Coronary artery (tissue), 2 donors: ENCODE measurements at regions not wholly inside any gene's neighbourhood (a gene's known extent, or its start where the extent isn't known, plus 50 kb on each side); places are given as distances from the start of the nearest gene placed in this dataset.

Source experiments
- DNase-seq: peaks from one replicate; pipeline ENCODE4 v3.0.0-alpha.2; 2017; ENCODE audit warnings: low spot score
- H3K27ac ChIP-seq, 2 donors: fragments of 200-600 bp; sonication (generic); one replicate each; pipeline ENCODE4 v1.5.1; 2016 to 2019
- H3K4me3 ChIP-seq: fragments of 200-600 bp; sonication (generic); 2 replicates; pipeline ENCODE4 v1.5.1; 2016; ENCODE audit warnings: mild to moderate bottlenecking, moderate library complexity
- CTCF ChIP-seq: fragments of 200-600 bp; sonication (generic); IDR thresholded peaks from one replicate; pipeline ENCODE4 v1.5.1; 2019; ENCODE audit warnings: antibody characterized with exemption

DNA sequence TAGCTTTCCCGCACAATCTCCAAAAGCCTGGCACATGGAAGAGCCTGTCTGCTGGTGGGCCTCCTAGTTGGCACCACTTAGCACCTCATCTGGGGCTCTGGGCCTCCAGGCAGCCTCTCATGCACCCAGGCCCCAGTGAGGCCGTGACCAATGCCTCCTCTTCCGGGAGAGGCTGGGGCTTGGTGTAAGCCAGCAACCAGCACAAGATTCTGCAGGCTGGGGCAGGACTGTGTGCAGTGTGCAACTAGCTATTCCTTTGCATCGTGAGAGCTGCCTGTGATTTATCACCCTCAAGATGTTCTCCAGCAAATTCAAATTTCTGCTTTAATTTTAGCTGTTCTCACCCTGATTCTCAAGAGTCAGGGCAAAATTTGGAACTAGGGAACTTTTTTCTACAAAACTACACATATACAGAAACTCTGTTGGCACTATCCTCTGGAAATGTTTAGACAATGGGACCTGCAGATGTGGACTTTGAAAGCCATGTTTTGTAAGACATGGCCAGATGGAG is 603.7 kb upstream of the MKI67 start:
- DNase-seq, result peak; percentile 26
- no peak for TF ChIP-seq CTCF
- Histone ChIP-seq H3K27ac (no peak overlapping the region), H3K4me3 (no peak overlapping the region)

DNA sequence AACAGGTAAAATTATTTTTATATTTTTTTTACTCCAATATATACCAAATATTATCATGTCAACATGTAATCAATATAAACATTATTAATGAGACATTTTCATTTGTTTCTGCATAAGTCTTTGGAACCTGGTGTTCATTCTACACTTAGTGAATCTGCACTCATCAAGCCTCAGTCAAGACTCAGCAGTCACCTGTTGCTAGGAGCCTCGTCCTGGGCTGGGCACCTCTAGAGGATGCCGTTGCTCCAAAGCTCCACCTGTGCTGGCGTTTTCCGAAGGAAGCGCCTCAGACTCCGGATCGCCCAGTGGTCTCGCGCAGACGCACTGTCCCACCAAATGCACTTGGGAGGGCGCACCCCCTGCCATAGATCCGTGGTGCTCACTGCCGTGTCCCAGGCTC is 604.7 kb upstream of the MKI67 start:
- TF ChIP-seq CTCF, result no peak
- DNase-seq, result peak; percentile 52
- Histone ChIP-seq H3K4me3 (no peak overlapping the region), H3K27ac (no peak overlapping the region)

GRCh38 chr10:128734161-128734560 is 607.9 kb upstream of the MKI67 start:
- H3K4me3 ChIP-seq, result no peak overlapping the region
- DNase-seq, result no peak
- H3K27ac ChIP-seq, result no peak overlapping the region
- no peak for TF ChIP-seq CTCF

GRCh38 chr10:128734734-128735133 is 608.5 kb upstream of the MKI67 start:
- no peak for TF ChIP-seq CTCF
- Histone ChIP-seq H3K27ac (no peak overlapping the region), H3K4me3 (no peak overlapping the region)
- no peak for DNase-seq

DNA sequence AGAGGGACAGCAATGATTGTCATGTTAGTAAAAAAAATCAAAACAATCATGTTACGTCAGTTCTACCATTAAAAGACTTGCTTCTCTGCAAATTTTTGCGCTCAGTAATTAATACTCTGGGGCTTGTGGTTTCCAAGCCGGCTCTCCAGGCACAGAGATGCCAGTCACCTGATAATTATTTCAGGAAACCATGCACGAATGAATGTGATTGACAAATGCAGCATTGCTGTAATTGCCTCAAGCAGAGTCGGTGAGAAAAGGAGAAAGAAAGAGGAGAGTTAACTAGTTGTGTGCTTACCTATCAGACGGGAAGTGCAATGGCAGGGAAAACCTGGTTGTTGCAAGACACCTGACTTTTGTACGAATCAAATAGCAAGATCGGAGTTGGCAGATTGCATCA is 609.8 kb upstream of the MKI67 start:
- TF ChIP-seq CTCF, result no peak
- DNase-seq, result no peak
- no peak overlapping the region for H3K4me3 ChIP-seq
- no peak overlapping the region for H3K27ac ChIP-seq

DNA sequence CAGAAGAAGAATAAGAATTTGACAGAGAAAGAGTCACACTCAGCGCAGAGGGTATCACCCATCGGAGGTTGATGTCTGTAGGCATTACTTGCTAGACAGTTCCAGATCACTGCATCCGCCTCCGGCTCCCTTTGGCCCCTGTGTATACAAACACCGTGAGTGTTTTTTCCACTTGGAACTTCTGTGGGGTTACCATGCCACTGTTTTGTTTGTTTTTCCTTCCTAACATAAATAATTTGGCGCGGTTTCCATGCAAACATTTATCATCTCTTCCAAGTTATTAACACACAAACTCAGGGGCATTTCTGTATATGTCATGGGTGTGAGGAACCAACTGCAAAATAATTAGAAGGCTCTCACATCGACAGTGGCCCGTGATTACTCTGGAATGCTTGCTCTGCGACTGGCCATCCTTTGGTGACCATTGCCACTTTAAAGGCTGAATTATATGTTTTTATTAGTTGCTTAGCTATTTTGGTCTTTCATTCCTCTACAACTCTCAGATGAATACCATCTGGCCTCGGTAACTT is 612.2 kb upstream of the MKI67 start:
- H3K27ac ChIP-seq, result no peak overlapping the region
- no peak for DNase-seq

More for the DNA sequence above, 612.2 kb upstream of the MKI67 start:
- no peak overlapping the region for H3K4me3 ChIP-seq
- TF ChIP-seq CTCF, result no peak
